Stimulated activated CD8-positive, alpha-beta memory T cell treated with anti-CD3 and anti-CD28 coated beads, Interleukin-4, amount 100 ng/mL, for 4 hours (primary cell): ENCODE measurements at regions not wholly inside any gene's neighbourhood (a gene's known extent, or its start where the extent isn't known, plus 50 kb on each side); places are given as distances from the start of the nearest gene placed in this dataset.

Experiments
- DNase-seq, 2 donors: peaks; one replicate each; pipeline ENCODE4 v3.0.0-alpha.2; 2020; ENCODE audit warnings: low read depth in 2 of 2, low spot score in 1 of 2

DNA sequence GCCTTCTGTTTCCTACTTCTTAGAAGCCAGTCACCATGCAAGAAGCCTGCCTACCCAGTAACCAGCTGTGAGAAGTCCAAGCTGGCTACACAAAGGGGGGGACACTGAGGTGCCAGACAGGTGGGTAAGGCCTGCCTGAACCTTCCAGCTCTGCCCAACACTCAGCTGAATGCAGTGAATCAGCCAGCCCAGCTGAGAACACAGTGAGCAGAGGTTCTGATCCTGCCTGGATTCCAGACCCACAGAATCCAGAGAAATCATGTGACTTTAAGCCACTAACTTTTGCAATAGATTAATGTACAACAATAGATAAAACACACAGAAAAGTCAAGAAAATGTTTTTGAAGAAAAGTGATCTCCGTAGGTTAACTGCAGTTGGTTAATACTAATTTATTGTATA lies 151.7 kb downstream of the EFNB2 start:
- DNase-seq: no peak

DNA sequence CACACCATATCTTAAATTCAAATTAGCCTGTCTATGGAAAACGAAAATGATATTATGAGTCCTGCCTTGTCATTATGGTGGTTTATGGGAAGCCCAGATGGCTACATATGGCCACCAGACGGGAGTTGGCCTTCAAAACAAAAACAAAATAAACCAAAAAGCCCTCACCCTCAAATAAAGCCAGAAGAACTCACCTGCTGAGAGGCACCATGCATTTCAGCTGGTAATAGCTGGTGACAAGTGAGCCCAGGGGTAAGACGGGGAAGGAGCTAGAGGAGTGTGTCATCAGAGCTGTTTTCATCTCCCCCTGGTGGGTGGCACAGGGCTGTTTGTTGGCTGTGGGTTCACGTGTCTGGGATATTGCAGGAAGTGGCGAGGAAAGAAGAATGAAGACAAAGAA lies 152.9 kb downstream of the EFNB2 start:
- no peak for DNase-seq

DNA sequence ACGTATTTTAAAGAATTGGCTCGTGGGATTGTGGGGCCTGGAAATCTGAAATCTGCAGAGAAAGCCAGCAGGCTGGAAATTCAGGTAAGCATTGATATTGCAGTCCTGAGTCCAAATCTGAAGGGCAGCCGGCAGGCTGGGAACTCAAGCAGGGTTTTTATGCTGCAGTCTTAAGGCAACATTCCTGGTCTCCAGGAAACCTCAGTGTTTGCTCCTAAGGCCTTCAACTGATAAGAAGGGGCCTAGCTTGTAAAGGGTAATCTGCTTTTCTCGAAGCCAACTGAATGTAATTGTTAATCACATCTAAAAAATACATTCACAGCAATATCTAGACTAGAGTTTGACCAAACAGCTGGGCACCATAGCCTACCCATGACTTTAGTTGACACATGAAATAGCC lies 154.4 kb downstream of the EFNB2 start:
- no peak for DNase-seq

DNA sequence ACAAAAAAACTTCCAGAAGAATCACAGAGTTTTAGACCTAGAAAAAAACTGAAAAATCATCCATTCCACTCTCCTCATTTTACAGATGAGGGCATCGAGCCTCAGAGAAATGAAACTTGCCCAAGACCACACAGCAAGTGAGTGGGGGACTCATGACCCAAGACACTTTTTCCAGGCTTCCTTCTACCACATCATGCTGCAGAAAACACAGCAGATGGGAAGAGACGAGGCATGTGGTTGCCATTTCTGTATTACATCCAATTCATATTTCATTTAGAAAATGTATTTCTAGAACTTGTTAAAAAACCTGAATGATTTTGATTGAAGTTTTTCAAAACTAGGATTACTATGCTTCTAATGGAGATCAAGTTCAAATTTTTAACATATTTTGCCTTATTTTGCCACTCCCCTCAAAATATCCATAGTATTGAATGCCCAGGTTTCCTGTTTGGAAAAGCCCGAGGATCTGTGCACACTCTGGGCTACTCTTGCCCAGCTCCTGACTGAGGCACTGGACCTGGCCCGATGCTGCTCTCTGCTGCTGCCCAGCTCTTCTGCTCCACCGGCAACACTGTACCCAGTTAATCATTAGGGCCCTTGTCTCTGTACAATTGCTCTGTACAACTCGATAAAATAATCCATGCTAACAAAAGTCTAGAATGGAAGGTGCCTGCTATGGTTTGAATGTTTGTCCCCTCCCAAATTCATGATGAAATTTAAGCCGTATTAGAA lies 157.4 kb downstream of the EFNB2 start:
- DNase-seq: no peak

DNA sequence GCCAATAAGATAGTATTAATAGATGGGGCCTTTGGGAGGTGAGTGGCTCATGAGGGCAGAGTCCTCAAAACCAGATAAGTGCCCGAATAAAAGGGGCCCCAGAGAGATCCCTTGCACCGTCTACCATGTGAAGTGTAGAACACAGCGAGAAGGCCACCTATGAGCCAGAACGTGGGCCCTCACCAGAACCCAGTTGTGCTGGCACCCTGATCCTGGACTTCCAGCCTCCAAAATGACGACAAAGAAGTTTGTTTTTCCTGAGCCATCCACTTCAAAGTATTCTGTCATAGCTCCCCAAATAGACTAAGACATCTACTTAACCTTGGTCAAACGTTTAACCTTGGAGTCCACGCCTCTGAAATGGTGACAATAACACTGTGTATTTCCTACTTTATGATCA lies 158.1 kb downstream of the EFNB2 start:
- no peak for DNase-seq

DNA sequence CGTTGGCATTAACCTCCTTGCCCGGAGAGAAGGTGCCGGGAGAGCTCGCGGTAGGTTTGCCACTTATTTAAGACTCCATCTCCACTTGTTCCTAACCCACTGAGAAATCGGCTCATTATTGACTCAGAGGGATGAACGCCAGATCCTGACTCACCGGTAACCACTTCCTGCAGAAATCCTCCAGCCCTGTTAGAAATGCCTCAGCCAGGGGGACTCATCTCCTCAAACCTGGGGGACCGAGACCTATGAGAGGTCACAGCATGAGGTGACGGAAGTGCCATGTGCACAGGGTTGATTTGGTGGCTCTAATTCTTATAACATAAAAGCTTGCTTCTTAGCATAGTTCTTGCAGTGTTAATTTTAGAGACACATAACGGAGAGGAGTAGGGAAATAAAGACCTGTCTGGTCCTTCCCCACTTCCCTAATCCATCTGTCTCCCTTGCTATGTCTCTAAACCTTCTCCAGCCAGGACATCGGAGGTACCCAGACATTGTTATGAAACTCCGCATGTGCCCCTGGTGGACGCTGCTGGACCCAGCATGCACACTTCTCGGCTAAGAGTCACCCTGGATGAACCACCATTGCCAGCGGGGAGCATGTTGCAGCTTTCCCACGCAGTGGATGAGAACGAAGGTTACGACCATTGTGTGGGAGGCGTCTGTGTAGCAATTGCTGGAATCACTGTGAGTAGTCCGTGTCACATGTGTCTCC lies 158.9 kb downstream of the EFNB2 start:
- no peak for DNase-seq

DNA sequence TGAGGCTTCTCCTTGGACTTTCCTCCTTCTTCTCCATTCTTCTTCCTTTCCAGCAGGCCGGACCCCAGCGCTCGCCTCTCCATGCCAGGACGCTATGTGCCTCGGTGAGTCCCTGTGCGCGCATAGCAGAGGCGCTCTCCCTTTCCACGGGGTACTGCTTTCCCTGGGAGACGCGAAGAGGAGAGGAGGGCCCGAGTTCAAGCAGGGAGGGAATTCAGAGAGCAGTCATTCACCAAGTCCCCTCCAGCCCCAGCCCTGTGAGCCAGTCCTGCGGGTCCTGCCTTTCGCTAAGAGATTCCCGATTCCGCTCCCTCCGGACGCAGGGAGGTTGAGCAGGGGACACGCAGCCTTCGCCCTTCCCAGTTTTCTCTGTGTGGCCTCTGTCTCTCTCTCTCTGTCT lies 160.4 kb downstream of the EFNB2 start:
- no peak for DNase-seq

DNA sequence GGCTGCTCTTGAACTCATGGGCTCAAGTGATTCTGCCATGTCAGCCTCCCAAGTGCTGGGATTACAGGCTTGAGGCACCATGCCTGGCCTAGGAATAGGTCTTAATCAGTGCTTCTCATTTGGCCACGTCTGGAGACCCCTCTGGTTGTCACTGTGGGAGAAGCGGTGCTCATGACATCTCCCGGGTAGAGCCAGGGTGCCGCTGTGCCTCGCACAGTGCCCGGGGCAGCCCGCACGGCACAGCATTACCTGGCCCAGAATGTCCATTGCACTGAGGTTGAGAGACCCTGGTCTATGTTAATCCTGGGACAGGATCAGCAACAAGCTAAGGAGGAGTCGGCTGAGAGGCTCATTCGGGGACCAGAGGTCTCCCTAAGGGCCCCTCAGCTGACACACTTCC lies 160.8 kb downstream of the EFNB2 start:
- DNase-seq: no peak

DNA sequence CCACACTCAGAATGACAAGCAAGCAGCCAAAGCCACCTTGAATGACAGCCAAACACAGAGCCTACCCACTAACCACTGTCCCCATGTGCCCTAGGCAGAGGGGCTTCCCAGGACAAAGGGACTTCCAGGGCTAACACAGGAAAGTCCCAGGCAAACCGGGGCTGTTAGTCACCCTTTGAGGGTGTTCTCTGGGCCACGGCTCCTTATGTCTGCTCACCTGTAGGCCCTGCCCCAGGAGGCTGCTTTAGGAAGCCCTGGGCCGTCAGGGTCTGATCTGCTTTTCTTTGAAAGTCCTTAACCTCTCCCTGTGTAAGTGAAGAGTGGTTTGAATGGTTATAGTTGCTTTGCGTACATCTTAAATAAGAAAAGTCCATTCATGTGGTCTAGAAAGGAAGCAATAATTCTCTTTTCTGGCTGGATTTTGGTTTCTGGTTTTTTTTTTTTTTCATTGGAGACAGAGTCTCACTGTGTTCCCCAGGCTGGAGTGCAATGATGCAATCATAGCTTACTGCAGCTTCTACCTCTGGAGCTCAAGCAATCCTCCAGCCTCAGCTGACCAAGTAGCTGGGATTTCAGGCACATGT lies 161.4 kb downstream of the EFNB2 start:
- no peak for DNase-seq

DNA sequence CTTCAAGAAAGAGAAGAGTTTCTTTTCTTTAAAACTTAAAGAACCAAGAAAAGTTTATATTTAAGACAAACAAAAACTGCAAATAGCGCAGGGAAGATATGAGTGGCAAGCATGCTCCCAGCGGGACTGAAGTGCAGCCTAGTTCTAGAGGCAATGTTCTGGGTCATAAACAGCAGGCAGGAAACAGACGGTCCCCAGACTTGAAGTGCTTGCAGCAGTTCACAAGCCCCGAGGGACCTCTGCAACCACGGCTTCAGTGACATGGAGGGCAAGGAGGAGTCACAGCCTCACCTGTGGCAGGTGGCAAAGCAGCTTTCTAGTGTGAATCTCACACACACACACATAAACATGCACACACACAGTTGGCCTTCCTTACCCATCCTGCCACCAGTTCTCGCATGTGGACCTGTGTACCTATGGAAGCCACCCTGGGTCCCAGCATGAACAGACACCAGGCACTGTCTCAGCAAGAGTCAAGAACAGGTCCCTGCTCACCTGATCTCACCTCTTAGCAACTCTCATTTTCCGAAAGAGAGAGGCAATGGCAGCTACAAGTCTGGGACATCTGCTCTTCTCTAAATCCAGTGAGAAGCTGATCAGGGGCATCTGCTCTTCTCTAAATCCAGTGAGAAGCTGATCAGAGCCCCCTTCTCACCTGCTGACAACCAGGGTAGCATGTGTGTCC lies 162.0 kb downstream of the EFNB2 start:
- DNase-seq: no peak

DNA sequence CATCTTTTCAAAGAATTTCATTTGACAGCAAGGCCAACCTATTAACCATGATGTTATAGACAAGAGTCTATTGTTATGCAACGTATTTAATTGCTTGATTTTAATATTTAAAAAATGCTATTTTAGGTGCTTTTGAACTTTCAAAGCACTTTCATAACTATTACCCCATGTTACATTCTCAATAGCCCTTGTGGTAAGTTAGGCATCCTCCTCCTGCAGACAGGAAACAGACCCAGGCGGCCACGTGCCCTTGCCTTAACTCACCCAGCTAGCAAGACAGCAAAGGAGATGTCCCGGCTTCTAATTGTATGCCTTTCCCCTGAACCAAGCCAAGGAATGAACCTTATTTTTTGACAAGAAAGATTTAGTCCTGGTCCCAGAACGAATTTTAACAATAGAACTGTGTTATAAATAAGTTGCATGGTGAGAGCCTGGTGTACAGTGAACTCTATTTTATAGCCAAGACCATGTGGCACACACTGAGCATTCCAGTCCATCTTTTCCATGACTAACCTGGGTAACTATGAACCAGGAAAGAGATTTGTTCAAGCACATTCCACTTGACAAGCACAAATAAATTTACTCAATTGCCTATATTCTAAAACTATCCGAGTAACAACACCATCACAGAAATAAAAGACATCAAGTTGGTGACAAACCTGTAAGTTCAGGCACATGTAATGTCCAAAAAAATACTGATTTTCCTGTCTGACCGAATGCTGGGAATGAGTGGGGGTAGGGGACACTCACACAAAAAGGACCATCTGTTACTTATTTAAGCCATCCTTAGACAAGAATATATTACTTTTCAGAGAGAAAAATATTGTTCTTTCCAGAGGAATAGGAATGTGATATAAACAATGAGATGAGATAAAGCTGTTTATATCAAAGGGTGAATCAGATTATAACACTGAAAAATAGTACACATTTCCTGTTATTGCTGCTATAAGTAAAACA lies 163.0 kb downstream of the EFNB2 start:
- DNase-seq: no peak

DNA sequence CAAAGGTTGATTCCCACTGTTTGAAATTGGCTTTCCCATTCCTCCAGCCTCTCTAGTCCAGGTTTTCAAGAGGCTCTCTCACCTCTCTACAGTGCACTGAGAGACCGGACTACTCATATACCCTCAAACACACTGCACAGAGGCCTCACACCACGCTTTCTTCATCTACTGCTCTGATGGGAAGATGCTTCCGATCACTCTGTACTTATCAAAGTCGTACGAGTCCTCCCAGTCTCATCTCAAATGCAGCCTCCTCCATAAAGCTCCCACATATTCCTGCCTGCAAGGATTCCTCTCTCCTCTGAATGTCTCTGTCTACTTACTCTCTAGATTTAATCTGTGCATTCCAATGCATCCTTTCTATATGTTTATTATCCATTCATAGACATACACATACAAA lies 164.4 kb downstream of the EFNB2 start:
- no peak for DNase-seq

DNA sequence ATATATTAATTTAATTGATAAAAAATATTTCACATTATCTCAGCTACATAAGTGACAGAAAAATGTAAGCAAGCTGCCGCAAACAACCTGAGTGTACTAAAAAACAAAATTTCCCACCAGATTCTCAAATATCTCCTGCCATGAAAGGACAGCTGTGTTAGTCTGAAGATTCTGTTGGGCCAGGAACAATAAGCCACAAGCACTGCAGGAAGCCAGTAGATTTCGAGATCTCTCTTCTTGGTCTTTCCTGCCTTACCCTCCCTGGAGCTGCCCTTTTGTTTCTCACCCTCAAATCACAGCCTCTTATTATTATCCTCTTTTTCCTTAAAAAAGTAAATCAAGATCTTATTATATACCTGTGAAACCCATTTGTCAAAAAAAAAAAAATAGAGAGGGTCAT lies 165.6 kb downstream of the EFNB2 start:
- DNase-seq: no peak

DNA sequence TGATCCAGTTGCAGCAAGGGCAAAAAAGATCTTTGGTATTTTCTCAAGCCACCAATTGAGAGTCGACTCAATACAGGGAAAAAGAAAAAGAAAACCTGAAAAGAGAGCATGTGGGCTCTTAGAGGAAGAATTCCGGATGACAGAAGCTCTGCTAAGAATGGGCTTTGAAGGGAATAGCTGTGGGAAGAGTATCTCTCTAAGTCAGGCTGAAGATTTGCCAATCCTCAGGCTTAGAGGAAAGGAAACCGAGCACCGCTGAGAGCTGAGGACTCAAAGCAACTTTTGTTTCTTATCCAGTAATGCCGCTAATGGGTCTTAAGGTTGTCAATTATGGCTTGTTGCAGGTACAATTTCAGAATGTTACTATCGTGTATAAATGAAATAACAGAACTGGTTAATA lies 166.4 kb downstream of the EFNB2 start:
- DNase-seq: no peak

DNA sequence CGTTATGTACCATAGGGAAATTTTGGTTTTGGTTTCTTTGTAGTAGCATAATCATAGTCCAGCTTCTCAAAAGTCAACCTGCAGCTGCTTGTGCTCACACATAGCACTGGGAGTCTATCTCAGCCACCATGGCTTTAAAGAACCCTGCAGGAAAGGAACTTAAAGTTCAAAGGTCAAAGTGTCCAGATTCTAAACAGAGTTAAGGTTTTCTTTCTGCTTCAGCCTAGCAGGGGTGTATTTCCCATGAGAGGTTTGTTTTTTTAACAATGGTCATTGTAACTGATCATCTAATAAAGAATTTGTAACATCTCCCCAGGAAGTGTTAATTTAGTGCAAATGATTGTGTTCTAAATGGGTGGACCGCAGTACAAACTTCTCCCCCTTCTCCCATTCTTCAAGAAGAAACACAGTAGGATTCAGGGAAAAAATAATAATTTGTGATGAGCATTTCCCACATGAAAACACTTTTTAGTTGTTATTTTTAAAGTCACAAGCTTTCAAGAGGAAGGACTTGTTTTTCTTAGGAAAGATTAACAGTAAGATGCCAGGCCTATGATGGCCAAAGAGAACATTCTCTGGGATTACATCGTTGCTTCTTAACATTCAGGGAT lies 168.0 kb downstream of the EFNB2 start:
- DNase-seq: no peak

DNA sequence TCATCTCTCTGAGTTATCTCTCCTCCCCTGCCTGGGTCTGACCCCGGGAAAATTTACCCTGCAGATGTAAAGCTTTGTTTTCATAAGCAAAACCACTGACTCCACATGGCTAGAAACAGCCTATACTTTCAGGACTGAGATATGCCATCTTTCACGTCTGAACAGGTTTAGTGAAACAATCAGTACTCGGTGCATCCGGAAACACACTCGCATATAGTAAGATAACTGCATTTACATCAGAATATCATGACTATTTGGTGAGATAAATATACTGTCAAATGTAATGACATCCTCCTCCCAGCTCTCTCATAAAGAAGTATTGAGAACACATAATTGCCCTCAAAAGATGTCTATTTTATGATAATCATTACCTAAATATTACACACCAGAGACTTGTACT lies 172.8 kb downstream of the EFNB2 start:
- DNase-seq: no peak

DNA sequence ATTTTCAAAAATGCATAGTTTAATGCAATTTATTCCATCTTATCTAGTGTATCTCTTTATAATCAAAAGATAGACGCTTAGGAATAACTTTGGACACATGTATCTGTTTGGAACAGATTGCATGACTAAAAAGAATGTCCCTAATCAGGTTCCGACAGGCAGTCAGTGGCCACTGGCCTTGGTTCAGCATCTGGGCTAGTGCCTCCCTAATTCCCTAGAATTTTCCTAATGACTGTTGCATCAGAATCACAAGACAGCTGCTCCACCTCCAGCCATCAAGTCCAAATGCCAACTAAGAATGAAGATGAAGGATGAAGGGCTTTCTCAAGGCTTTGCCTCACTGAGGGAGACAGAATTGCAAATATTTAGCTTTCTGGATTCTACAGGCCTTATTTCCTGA lies 173.8 kb downstream of the EFNB2 start:
- no peak for DNase-seq

DNA sequence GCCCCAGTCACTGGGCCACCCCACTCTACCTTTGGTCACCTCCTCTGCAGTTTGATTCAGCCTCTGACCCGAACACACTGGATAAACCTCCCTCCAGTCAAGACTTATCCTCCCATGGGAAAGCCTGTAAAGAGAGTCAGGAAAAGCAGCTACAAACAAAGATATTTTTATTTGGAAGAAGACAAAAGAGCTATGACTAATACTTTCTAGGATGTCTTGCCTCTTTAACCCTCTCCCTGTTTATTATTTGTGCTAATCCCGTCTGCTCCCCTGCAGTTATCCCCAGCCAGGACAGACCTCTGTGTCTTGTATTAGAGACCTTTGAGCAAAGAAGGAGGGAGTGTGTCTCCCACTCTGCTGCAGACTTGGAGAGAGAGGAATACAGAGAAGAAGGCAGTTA lies 178.3 kb downstream of the EFNB2 start:
- DNase-seq: no peak

DNA sequence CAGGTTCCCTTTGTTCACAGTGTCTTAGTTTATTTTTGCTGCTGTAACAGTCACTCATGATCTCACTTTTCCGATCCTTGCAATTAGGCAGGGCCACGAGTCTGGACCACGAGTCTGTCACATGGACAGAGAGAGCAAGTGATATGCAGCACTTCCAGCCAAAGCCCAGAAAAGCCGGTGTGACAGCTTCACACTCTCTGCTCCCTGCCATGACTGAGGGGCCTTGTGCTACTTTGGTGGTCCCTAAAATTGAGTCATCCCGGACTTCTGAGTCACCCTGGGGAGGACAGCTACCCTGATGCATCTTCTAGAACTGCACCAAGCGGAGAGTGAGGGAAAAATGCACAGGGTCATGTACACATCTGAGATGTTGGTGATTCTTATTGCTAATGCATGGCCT lies 179.6 kb downstream of the EFNB2 start:
- no peak for DNase-seq

DNA sequence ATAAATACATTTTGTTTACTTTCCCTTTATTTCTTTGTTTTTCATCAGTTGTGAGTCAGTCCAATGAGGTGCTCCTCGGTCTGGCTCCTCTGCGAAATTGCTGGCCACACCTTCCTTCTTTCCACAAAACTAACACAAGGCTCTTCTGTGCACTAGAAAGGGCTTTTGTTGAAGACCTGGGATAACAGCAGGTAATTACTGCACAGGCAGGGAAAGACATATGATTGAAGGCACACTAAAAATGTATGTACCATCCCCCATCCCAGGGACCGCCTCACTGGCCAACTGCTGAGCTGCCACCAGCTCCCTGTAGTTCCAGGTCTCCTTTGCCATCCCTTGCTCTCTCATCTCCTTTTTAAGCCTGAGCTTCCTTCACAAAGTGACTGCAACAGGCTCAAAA lies 180.5 kb downstream of the EFNB2 start:
- DNase-seq: no peak

DNA sequence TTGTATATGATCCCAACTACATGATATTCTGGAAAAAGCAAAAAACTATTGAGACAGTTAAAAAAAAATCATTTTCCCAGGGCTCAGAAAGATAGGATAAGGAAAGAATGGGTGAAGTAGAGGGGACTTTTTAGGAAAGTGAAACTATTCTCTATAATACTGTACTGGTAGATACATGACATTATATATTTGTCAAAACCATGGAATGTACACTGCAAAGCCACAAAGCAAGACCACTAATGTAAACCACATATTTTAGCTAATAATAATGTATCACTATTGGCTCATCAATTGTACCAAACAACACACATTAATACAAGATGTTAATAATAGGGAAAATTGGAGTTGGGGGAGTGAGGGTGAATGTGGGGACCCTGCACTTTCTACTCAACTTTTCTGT lies 182.6 kb downstream of the EFNB2 start:
- no peak for DNase-seq
